SU-DHL-6 (cell line): ENCODE measurements at regions not wholly inside any gene's neighbourhood (a gene's known extent, or its start where the extent isn't known, plus 50 kb on each side); places are given as distances from the start of the nearest gene placed in this dataset.

ENCODE experiments used
- CTCF ChIP-seq: fragments of 200-600 bp; sonication (generic); IDR thresholded peaks from one replicate; pipeline ENCODE4 v1.5.1; 2017; ENCODE audit warnings: antibody characterized with exemption, mild to moderate bottlenecking, low read length, moderate library complexity; ENCODE audit not compliant: insufficient read depth, poor library complexity, severe bottlenecking
- EZH2phosphoT487 ChIP-seq: fragments of 200-600 bp; sonication (generic), shearing (Covaris generic); conservative IDR thresholded peaks from 2 replicates; pipeline ENCODE4 v1.6.1; 2018; ENCODE audit warnings: mild to moderate bottlenecking, antibody characterized with exemption, low read length, moderate library complexity, mixed read lengths

DNA sequence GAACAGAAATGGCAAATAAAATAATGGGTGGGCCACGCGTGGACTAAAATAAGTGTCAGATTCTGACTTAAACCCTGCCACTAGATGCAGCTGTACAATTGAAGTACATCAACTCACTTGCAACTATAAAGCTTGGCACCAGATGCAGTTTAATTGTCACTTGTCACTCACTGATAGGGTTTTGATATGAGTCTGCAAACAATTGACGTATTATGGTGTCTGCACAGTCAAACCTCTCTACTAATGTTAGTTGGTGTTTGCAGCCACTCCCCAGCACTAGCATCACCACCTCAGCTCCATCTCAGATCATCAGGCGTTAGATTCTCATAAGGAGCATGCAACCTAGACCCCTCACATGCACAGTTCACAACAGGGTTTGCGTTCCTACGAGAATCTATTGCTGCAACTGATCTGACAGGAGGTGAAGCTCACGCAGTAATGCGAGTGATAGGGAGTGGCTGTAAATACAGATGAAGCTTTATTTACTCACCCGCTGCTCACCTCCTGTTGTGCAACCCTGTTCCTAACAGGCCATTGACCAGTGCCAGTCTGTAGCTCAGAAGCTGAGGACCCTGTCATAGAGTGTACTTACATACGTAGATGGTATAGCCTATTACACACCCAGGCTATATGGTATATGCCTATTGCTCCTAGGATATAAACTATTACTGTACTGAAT lies 72.1 kb upstream of the SEMA6A start:
- no peak for TF ChIP-seq CTCF
- no peak for TF ChIP-seq EZH2phosphoT487
